ENCODE measurements at regions not wholly inside any gene's neighbourhood (a gene's known extent, or its start where the extent isn't known, plus 50 kb on each side); places are given as distances from the start of the nearest gene placed in this dataset.

GRCh38 chr9:75414371-75415160 is 326.3 kb downstream of the OSTF1 start:
- H3K36me3 ChIP-seq (ENCODE audit: control insufficient read depth in 2 of 2, extremely low read depth in 1 of 2, insufficient read depth in 2 of 2, low read length in 2 of 2): no peaks in the 10 kb centered on the region
- H3K27me3 ChIP-seq (ENCODE audit: control insufficient read depth in 2 of 2, insufficient read depth in 2 of 2, low read length in 2 of 2): no peaks in the 10 kb centered on the region
- intact Hi-C loops (cut with micrococcal nuclease): no loop called here
- no peak overlapping the region for H3K4me2 ChIP-seq (ENCODE audit: insufficient read depth, low read length)
- no peak overlapping the region for H3K27ac ChIP-seq (ENCODE audit: insufficient read depth, low read depth, low read length)
- H4K20me1 ChIP-seq (replicated peaks; ENCODE audit: control insufficient read depth, extremely low read depth, insufficient read depth, low read length): no peaks in the 10 kb centered on the region
- TF ChIP-seq MAX (IDR thresholded peaks at IDR 0.05; ENCODE audit: insufficient read depth, insufficient read length) (no peak), EZH2 (IDR thresholded peaks at IDR 0.05; ENCODE audit: borderline replicate concordance, low read depth, low read length, severe bottlenecking) (no peak), POLR2A (IDR thresholded peaks at IDR 0.05; ENCODE audit: low read depth, low read length) (no peak), CTCF (IDR thresholded peaks at IDR 0.05; ENCODE audit: extremely low read depth in 1 of 2, insufficient read depth in 1 of 2, low read depth in 1 of 2, low read length in 2 of 2) (no peak), POLR2AphosphoS5 (IDR thresholded peaks at IDR 0.05; ENCODE audit: insufficient read depth, low read depth, low read length) (no peak)
- BruUV-seq (replicated peaks): no TSS peak
- no peak overlapping the region for H3K4me3 ChIP-seq (replicated peaks in 1 of 3; ENCODE audit: insufficient read depth in 1 of 3, low read depth in 1 of 3, low read length in 3 of 3)
- H2AFZ ChIP-seq (ENCODE audit: low read depth, low read length): no peak overlapping the region
- POLR2A ChIA-PET: no interaction called here
- H3K9me1 ChIP-seq (replicated peaks; ENCODE audit: control insufficient read depth, extremely low read depth, insufficient read depth, low read length): no peaks in the 10 kb centered on the region
- H3K4me1 ChIP-seq (ENCODE audit: control insufficient read depth, extremely low read depth, insufficient read depth, low read length): no peaks in the 10 kb centered on the region
- DNase-seq (ENCODE audit: low read depth, low spot score) (no peak), FAIRE-seq (no peak)
- no peaks in the 10 kb centered on the region for H3K9me3 ChIP-seq (replicated peaks; ENCODE audit: control insufficient read depth, insufficient read depth, low read length)
- no peak overlapping the region for H3K9ac ChIP-seq (replicated peaks; ENCODE audit: extremely low read depth, insufficient read depth, low read length)
- no peaks in the 10 kb centered on the region for H3K79me2 ChIP-seq (ENCODE audit: control insufficient read depth, insufficient read depth, low read length)
- CTCF ChIA-PET: no interaction called here
- dilution Hi-C loops (cut with MboI; ENCODE audit: extremely low pct_ligation_motif_present, low sequenced_read_pairs): no loop called here

- FAIRE-seq (no peak), DNase-seq (ENCODE audit: low read depth, low spot score) (no peak)
- H3K79me2 ChIP-seq (ENCODE audit: control insufficient read depth, insufficient read depth, low read length): no peaks in the 10 kb centered on the region
- ChIA-PET POLR2A (no interaction called here), CTCF (no interaction called here)
- no peaks in the 10 kb centered on the region for H3K27me3 ChIP-seq (ENCODE audit: control insufficient read depth in 2 of 2, insufficient read depth in 2 of 2, low read length in 2 of 2)
- no peaks in the 10 kb centered on the region for H3K9me3 ChIP-seq (replicated peaks; ENCODE audit: control insufficient read depth, insufficient read depth, low read length)
- H3K9ac ChIP-seq (replicated peaks; ENCODE audit: extremely low read depth, insufficient read depth, low read length): no peak overlapping the region
- dilution Hi-C loops (cut with MboI; ENCODE audit: extremely low pct_ligation_motif_present, low sequenced_read_pairs): no loop called here
- H3K36me3 ChIP-seq (ENCODE audit: control insufficient read depth in 2 of 2, extremely low read depth in 1 of 2, insufficient read depth in 2 of 2, low read length in 2 of 2): no peaks in the 10 kb centered on the region
- no TSS peak for BruUV-seq (replicated peaks)
- intact Hi-C loops (cut with micrococcal nuclease): no loop called here
- H4K20me1 ChIP-seq (replicated peaks; ENCODE audit: control insufficient read depth, extremely low read depth, insufficient read depth, low read length): no peaks in the 10 kb centered on the region
- no peak overlapping the region for H3K4me3 ChIP-seq (replicated peaks in 1 of 3; ENCODE audit: insufficient read depth in 1 of 3, low read depth in 1 of 3, low read length in 3 of 3)
- no peaks in the 10 kb centered on the region for H3K4me1 ChIP-seq (ENCODE audit: control insufficient read depth, extremely low read depth, insufficient read depth, low read length)
- no peak overlapping the region for H3K27ac ChIP-seq (ENCODE audit: insufficient read depth, low read depth, low read length)
- H3K9me1 ChIP-seq (replicated peaks; ENCODE audit: control insufficient read depth, extremely low read depth, insufficient read depth, low read length): no peaks in the 10 kb centered on the region
- H2AFZ ChIP-seq (ENCODE audit: low read depth, low read length): no peak overlapping the region
- H3K4me2 ChIP-seq (ENCODE audit: insufficient read depth, low read length): no peak overlapping the region
- no peak for TF ChIP-seq JUN (IDR thresholded peaks at IDR 0.05; ENCODE audit: borderline replicate concordance, insufficient read depth, insufficient read length, low read depth)
- no peak for TF ChIP-seq GATA2 (IDR thresholded peaks at IDR 0.05; ENCODE audit: insufficient read depth, insufficient read length, low read depth, low read length)
- TF ChIP-seq EZH2 (IDR thresholded peaks at IDR 0.05; ENCODE audit: borderline replicate concordance, low read depth, low read length, severe bottlenecking): no peak
- TF ChIP-seq FOS (IDR thresholded peaks at IDR 0.05; ENCODE audit: borderline replicate concordance, insufficient read depth, low read length): no peak
- no peak for TF ChIP-seq POLR2A (IDR thresholded peaks at IDR 0.05; ENCODE audit: low read depth, low read length)
- no peak for TF ChIP-seq POLR2AphosphoS5 (IDR thresholded peaks at IDR 0.05; ENCODE audit: insufficient read depth, low read depth, low read length)
- no peak for TF ChIP-seq CTCF (IDR thresholded peaks at IDR 0.05; ENCODE audit: extremely low read depth in 1 of 2, insufficient read depth in 1 of 2, low read depth in 1 of 2, low read length in 2 of 2)
- no peak for TF ChIP-seq MAX (IDR thresholded peaks at IDR 0.05; ENCODE audit: insufficient read depth, insufficient read length)
- no peak for TF ChIP-seq MYC (IDR thresholded peaks at IDR 0.05; ENCODE audit: low read depth, low read length)
Observed at GRCh38 chr9:75417471-75417870, 329.2 kb downstream of the OSTF1 start.
